ENCODE measurements at regions not wholly inside any gene's neighbourhood (a gene's known extent, or its start where the extent isn't known, plus 50 kb on each side); places are given as distances from the start of the nearest gene placed in this dataset.

GRCh38 chr5:38184627-38185026 lies 73.7 kb upstream of the EGFLAM start:
- H3K4me3 Mint-ChIP-seq (ENCODE audit: low read depth) = no peak overlapping the region
- TF ChIP-seq CTCF (IDR thresholded peaks at IDR 0.05; ENCODE audit: unreplicated experiment) = no peak
- no peak for DNase-seq (ENCODE audit: low spot score, unreplicated experiment)
- H3K4me1 Mint-ChIP-seq (ENCODE audit: low read depth) = no peaks in the 10 kb centered on the region
- no peak overlapping the region for H3K27ac Mint-ChIP-seq
- H3K27me3 Mint-ChIP-seq = no peaks in the 10 kb centered on the region
- no peaks in the 10 kb centered on the region for H3K36me3 Mint-ChIP-seq (ENCODE audit: insufficient read depth)
- no peaks in the 10 kb centered on the region for H3K9me3 Mint-ChIP-seq (ENCODE audit: low read depth)

GRCh38 chr5:38182991-38183390 lies 75.4 kb upstream of the EGFLAM start:
- no peak for TF ChIP-seq CTCF (IDR thresholded peaks at IDR 0.05; ENCODE audit: unreplicated experiment)
- Mint-ChIP-seq H3K4me3 (ENCODE audit: low read depth) (no peak overlapping the region), H3K9me3 (ENCODE audit: low read depth) (no peaks in the 10 kb centered on the region), H3K36me3 (ENCODE audit: insufficient read depth) (no peaks in the 10 kb centered on the region), H3K27ac (no peak overlapping the region), H3K4me1 (ENCODE audit: low read depth) (no peaks in the 10 kb centered on the region), H3K27me3 (no peaks in the 10 kb centered on the region)
- no peak for DNase-seq (ENCODE audit: low spot score, unreplicated experiment)

GRCh38 chr5:38168029-38168428 lies 90.3 kb upstream of the EGFLAM start:
- no peak overlapping the region for H3K27ac Mint-ChIP-seq

GRCh38 chr5:38167562-38167996 lies 90.8 kb upstream of the EGFLAM start:
- Mint-ChIP-seq H3K9me3 (ENCODE audit: low read depth) (no peaks in the 10 kb centered on the region), H3K27me3 (peaks cover 5% of the 10 kb centered on the region), H3K4me1 (ENCODE audit: low read depth) (no peaks in the 10 kb centered on the region), H3K4me3 (ENCODE audit: low read depth) (no peak overlapping the region), H3K36me3 (ENCODE audit: insufficient read depth) (no peaks in the 10 kb centered on the region), H3K27ac (no peak overlapping the region)
- no peak for DNase-seq (ENCODE audit: low spot score, unreplicated experiment)
- no peak for TF ChIP-seq CTCF (IDR thresholded peaks at IDR 0.05; ENCODE audit: unreplicated experiment)

More at GRCh38 chr5:38168029-38168428, 90.3 kb upstream of the EGFLAM start:
- Mint-ChIP-seq H3K4me3 (ENCODE audit: low read depth) (no peak overlapping the region), H3K4me1 (ENCODE audit: low read depth) (no peaks in the 10 kb centered on the region), H3K9me3 (ENCODE audit: low read depth) (no peaks in the 10 kb centered on the region), H3K27me3 (peaks cover 5% of the 10 kb centered on the region), H3K36me3 (ENCODE audit: insufficient read depth) (no peaks in the 10 kb centered on the region)
- TF ChIP-seq CTCF (IDR thresholded peaks at IDR 0.05; ENCODE audit: unreplicated experiment) = no peak
- no peak for DNase-seq (ENCODE audit: low spot score, unreplicated experiment)

GRCh38 chr5:38166832-38167231 lies 91.5 kb upstream of the EGFLAM start:
- Mint-ChIP-seq H3K27ac (no peak overlapping the region), H3K4me3 (ENCODE audit: low read depth) (no peak overlapping the region), H3K9me3 (ENCODE audit: low read depth) (no peaks in the 10 kb centered on the region), H3K27me3 (peaks cover 5% of the 10 kb centered on the region), H3K36me3 (ENCODE audit: insufficient read depth) (no peaks in the 10 kb centered on the region), H3K4me1 (ENCODE audit: low read depth) (no peaks in the 10 kb centered on the region)
- no peak for DNase-seq (ENCODE audit: low spot score, unreplicated experiment)
- TF ChIP-seq CTCF (IDR thresholded peaks at IDR 0.05; ENCODE audit: unreplicated experiment) = no peak

All from progenitor cell of endocrine pancreas (in vitro differentiated cells).